Prostate gland (tissue), 2 donors: ENCODE measurements at regions not wholly inside any gene's neighbourhood (a gene's known extent, or its start where the extent isn't known, plus 50 kb on each side); places are given as distances from the start of the nearest gene placed in this dataset.

Experiments
- DNase-seq: peaks from one replicate; pipeline ENCODE4 v3.0.0-alpha.2; 2019; ENCODE audit warnings: low spot score
- H3K27ac ChIP-seq, 2 donors: fragments of 200-600 bp; sonication (generic); 2 replicates each; pipeline ENCODE4 v1.5.1; 2017 to 2019
- H3K27me3 ChIP-seq: fragments of 200-600 bp; sonication (generic); replicated peaks from 2 replicates; pipeline ENCODE4 v1.5.1; 2019; ENCODE audit not compliant: insufficient read depth
- H3K36me3 ChIP-seq, 2 donors: fragments of 200-600 bp; sonication (generic); 1 replicate in 1 of 2; 2 replicates in 1 of 2; pipeline versions ENCODE4 v1.5.1 to v1.8.1; 2017 to 2019
- H3K4me1 ChIP-seq: fragments of 200-600 bp; sonication (generic); replicated peaks from 2 replicates; pipeline ENCODE4 v1.5.1; 2019
- H3K4me3 ChIP-seq, 2 donors: fragments of 200-600 bp; sonication (generic); 2 replicates each; pipeline ENCODE4 v1.5.1; 2017 to 2019
- H3K9me3 ChIP-seq: fragments of 200-600 bp; sonication (generic); 2 replicates; pipeline ENCODE4 v1.5.1; 2017
- CTCF ChIP-seq, 4 experiments: fragments of 200-600 bp in 2 of 4; fragments of 450-650 bp in 2 of 4; sonication (generic) in 2 of 4; IDR thresholded peaks; 1 replicate in 3 of 4; 2 replicates in 1 of 4; pipeline ENCODE4 v1.5.1; 2016 to 2019; ENCODE audit warnings: antibody characterized with exemption in 4 of 4, mild to moderate bottlenecking in 2 of 4, moderate library complexity in 2 of 4
- POLR2A ChIP-seq: fragments of 450-650 bp; IDR thresholded peaks from one replicate; pipeline ENCODE4 v1.6.1; 2016; ENCODE audit warnings: antibody characterized with exemption, mild to moderate bottlenecking
- POLR2AphosphoS5 ChIP-seq: sonication (generic); formaldehyde crosslinking; IDR thresholded peaks from one replicate; pipeline ENCODE4 v1.6.1; 2017; ENCODE audit warnings: antibody characterized with exemption
- WGBS: methylation state at CpG from one replicate; pipeline ENCODE4 v1.1.5; 2018; 5-methylcytosine and 5-hydroxymethylcytosine counted together
- intact Hi-C: fragments of 100-400 bp; cut with DNase I; formaldehyde crosslinking; loops from one replicate; pipeline ENCODE4 v1.14.2; 2022

GRCh38 chr3:63004448-63004847 lies 129.2 kb upstream of the CADPS start:
- no peaks in the 10 kb centered on the region for H3K9me3 ChIP-seq
- H3K4me1 ChIP-seq: no peaks in the 10 kb centered on the region
- no peaks in the 10 kb centered on the region for H3K27me3 ChIP-seq
- DNase-seq: no peak
- no peak overlapping the region for H3K4me3 ChIP-seq
- no peaks in the 10 kb centered on the region for H3K36me3 ChIP-seq
- H3K27ac ChIP-seq: no peak overlapping the region
- intact Hi-C loops: no loop called here
- TF ChIP-seq CTCF (IDR thresholded peaks at IDR 0.05): no peak
- TF ChIP-seq POLR2A: no peak
- no peak for TF ChIP-seq POLR2AphosphoS5
- WGBS: 81% methylated on average over 3 of the region's 3 CpGs

GRCh38 chr3:63015614-63016309 lies 140.5 kb upstream of the CADPS start:
- no peaks in the 10 kb centered on the region for H3K36me3 ChIP-seq
- H3K9me3 ChIP-seq: no peaks in the 10 kb centered on the region
- no peak overlapping the region for H3K27ac ChIP-seq
- intact Hi-C loops: no loop called here
- 78% methylated on average over 10 of the region's 11 CpGs for WGBS
- no peak for DNase-seq
- no peaks in the 10 kb centered on the region for H3K4me1 ChIP-seq
- TF ChIP-seq POLR2AphosphoS5 (no peak), POLR2A (no peak), CTCF (IDR thresholded peaks at IDR 0.05) (no peak)
- H3K4me3 ChIP-seq: no peak overlapping the region
- H3K27me3 ChIP-seq: no peaks in the 10 kb centered on the region

- Histone ChIP-seq H3K27ac (no peak overlapping the region), H3K4me1 (no peaks in the 10 kb centered on the region), H3K36me3 (no peaks in the 10 kb centered on the region), H3K9me3 (no peaks in the 10 kb centered on the region), H3K27me3 (no peaks in the 10 kb centered on the region), H3K4me3 (no peak overlapping the region)
- intact Hi-C loops: no loop called here
- no peak for DNase-seq
- WGBS: 61% methylated on average over 2 of the region's 2 CpGs
- no peak for TF ChIP-seq CTCF (IDR thresholded peaks at IDR 0.05)
- no peak for TF ChIP-seq POLR2A
- no peak for TF ChIP-seq POLR2AphosphoS5
Observed at GRCh38 chr3:63022114-63022513, 146.9 kb upstream of the CADPS start.

- intact Hi-C loops: no loop called here
- TF ChIP-seq POLR2AphosphoS5 (no peak), CTCF (IDR thresholded peaks at IDR 0.05) (no peak), POLR2A (no peak)
- no peak for DNase-seq
- 91% methylated on average over 2 of the region's 2 CpGs for WGBS
- Histone ChIP-seq H3K36me3 (no peaks in the 10 kb centered on the region), H3K27ac (no peak overlapping the region), H3K9me3 (no peaks in the 10 kb centered on the region), H3K4me3 (no peak overlapping the region), H3K4me1 (no peaks in the 10 kb centered on the region), H3K27me3 (no peaks in the 10 kb centered on the region)
Observed at GRCh38 chr3:63026722-63027121, 151.5 kb upstream of the CADPS start.

GRCh38 chr3:63029326-63029725 lies 154.1 kb upstream of the CADPS start:
- no peaks in the 10 kb centered on the region for H3K27me3 ChIP-seq
- H3K4me1 ChIP-seq: no peaks in the 10 kb centered on the region
- intact Hi-C loops: no loop called here
- WGBS: 47% methylated on average over 3 of the region's 3 CpGs
- no peak for DNase-seq
- H3K4me3 ChIP-seq: no peak overlapping the region
- no peaks in the 10 kb centered on the region for H3K36me3 ChIP-seq
- H3K27ac ChIP-seq: no peak overlapping the region
- TF ChIP-seq CTCF (IDR thresholded peaks at IDR 0.05) (no peak), POLR2AphosphoS5 (no peak), POLR2A (no peak)
- H3K9me3 ChIP-seq: no peaks in the 10 kb centered on the region
